ENCODE measurements at regions not wholly inside any gene's neighbourhood (a gene's known extent, or its start where the extent isn't known, plus 50 kb on each side); places are given as distances from the start of the nearest gene placed in this dataset.

DNA sequence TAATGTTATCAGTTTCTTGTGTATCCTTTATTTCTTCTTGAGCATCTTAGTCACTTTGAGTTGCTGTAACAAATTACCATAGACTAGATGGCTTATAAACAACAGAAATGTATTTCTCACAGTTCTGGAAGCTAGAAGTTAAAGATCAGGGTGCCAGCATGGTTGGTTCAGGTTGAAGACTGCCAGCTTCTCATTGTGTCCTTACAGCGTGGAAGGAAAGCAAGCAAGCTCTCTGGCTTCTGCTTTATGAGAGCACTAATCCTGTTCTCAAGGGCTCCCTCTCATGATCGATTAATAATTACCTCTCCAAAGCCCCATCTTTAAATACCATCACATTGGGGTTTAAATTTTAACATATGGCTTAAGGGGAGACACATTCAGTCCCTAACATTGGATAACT lies 497.2 kb downstream of the RAPGEF2 start:
- H4K91ac ChIP-seq (replicated peaks; ENCODE audit: insufficient read length, low read length): no peak overlapping the region
- no peak overlapping the region for H3K4me3 ChIP-seq (ENCODE audit: extremely low read depth in 1 of 4, insufficient read depth in 2 of 4, low read depth in 3 of 4, low read length in 4 of 4)
- H2BK15ac ChIP-seq (ENCODE audit: low read length): no peak overlapping the region
- H3K4me2 ChIP-seq (ENCODE audit: insufficient read depth in 1 of 2, low read depth in 2 of 2, low read length in 2 of 2): no peak overlapping the region
- H3K36me3 ChIP-seq (ENCODE audit: control insufficient read depth in 2 of 4, insufficient read depth in 4 of 4, low read length in 3 of 4): no peaks in the 10 kb centered on the region; a peak in 1 of 8 replicates
- no peak overlapping the region for H4K5ac ChIP-seq (ENCODE audit: insufficient read length, low read depth, low read length)
- H3K56ac ChIP-seq (replicated peaks; ENCODE audit: insufficient read length, low read depth, low read length): no peak overlapping the region
- H3K27ac ChIP-seq (ENCODE audit: low read depth, low read length): no peak overlapping the region
- H3K18ac ChIP-seq (ENCODE audit: extremely low read depth, low read length): no peak overlapping the region
- no peak overlapping the region for H2BK5ac ChIP-seq (ENCODE audit: low read depth, low read length)
- H4K20me1 ChIP-seq (replicated peaks in 1 of 2; ENCODE audit: control insufficient read depth in 1 of 2, insufficient read depth in 2 of 2, low read length in 2 of 2): no peaks in the 10 kb centered on the region
- no peaks in the 10 kb centered on the region for H3K23me2 ChIP-seq (ENCODE audit: low read depth, low read length)
- H2BK12ac ChIP-seq (ENCODE audit: low read depth, low read length): no peak overlapping the region
- H3K14ac ChIP-seq (ENCODE audit: insufficient read length): no peak overlapping the region
- H3K79me2 ChIP-seq (ENCODE audit: control insufficient read depth in 1 of 2, insufficient read depth in 2 of 2, low read length in 2 of 2): no peaks in the 10 kb centered on the region
- DNase-seq (ENCODE audit: low read depth in 1 of 2, low spot score in 2 of 2) (no peak), FAIRE-seq (no peak)
- no peaks in the 10 kb centered on the region for H3K27me3 ChIP-seq (replicated peaks in 1 of 4; ENCODE audit: control insufficient read depth in 3 of 4, extremely low read depth in 1 of 4, insufficient read depth in 3 of 4, low read length in 3 of 4)
- WGBS, 2 experiments (ENCODE audit: extremely low coverage in 1 of 2, insufficient coverage in 1 of 2, insufficient read length in 1 of 2, insufficient replicate concordance in 2 of 2, low coverage in 1 of 2, low lambda C conversion rate in 2 of 2, missing lambda C conversion rate in 1 of 2): 85% methylated on average over 2 of the region's 2 CpGs; no CpG with 5 or more reads in 1 of the 2 experiments
- no peak overlapping the region for H2BK20ac ChIP-seq (ENCODE audit: low read length)
- no peak overlapping the region for H3K9ac ChIP-seq (replicated peaks in 1 of 4; ENCODE audit: extremely low read depth in 1 of 4, low read depth in 3 of 4, low read length in 3 of 4)
- no peaks in the 10 kb centered on the region for H3K79me1 ChIP-seq (ENCODE audit: low read depth, low read length)
- TF ChIP-seq TBP (IDR thresholded peaks at IDR 0.05; ENCODE audit: low read depth, low read length) (no peak), USF2 (IDR thresholded peaks at IDR 0.05; ENCODE audit: low read length) (no peak), JUN (IDR thresholded peaks at IDR 0.05; ENCODE audit: low read depth, low read length) (no peak), EGR1 (IDR thresholded peaks at IDR 0.05; ENCODE audit: borderline replicate concordance, low read depth, low read length) (no peak), EZH2 (IDR thresholded peaks at IDR 0.05; ENCODE audit: low read depth, low read length, severe bottlenecking) (no peak), SP4 (IDR thresholded peaks at IDR 0.05; ENCODE audit: low read length) (no peak), MAFK (IDR thresholded peaks at IDR 0.05; ENCODE audit: low read depth, low read length) (no peak), SUZ12 (IDR thresholded peaks at IDR 0.05; ENCODE audit: low read length) (no peak), SIN3A (conservative IDR thresholded peaks at IDR 0.05 in 1 of 2, IDR thresholded peaks at IDR 0.05 in 1 of 2; ENCODE audit: low read depth in 1 of 2, low read length in 2 of 2) (no peak), CHD2 (IDR thresholded peaks at IDR 0.05; ENCODE audit: low read length) (no peak)
- no peak overlapping the region for H2BK120ac ChIP-seq (replicated peaks; ENCODE audit: low read depth, low read length)
- no peak overlapping the region for H2AFZ ChIP-seq (ENCODE audit: low read length)
- H3K4me1 ChIP-seq (replicated peaks in 1 of 4; ENCODE audit: control insufficient read depth in 3 of 4, insufficient read depth in 4 of 4, low read length in 3 of 4): peaks cover 0 to 6% (median 2%) of the 10 kb centered on the region in 4 experiments; a peak in 2 of 7 replicates
- no peak overlapping the region for H3K23ac ChIP-seq (ENCODE audit: insufficient read length)
- no peak overlapping the region for H2AK5ac ChIP-seq (ENCODE audit: low read depth, low read length)
- POLR2A ChIA-PET (ENCODE audit: partially characterized antibody): no interaction called here
- H4K8ac ChIP-seq (ENCODE audit: extremely low read depth, insufficient read depth, low read length): no peak overlapping the region
- no peak overlapping the region for H3K4ac ChIP-seq (replicated peaks; ENCODE audit: insufficient read length, low read depth, low read length)
- CTCF ChIA-PET (ENCODE audit: partially characterized antibody): interaction anchor here (0.7 kb wide), 1 partner anchor 9 kb away, joined by 3 read pairs; no protein-coding TSS in a partner anchor
- H3K9me3 ChIP-seq (ENCODE audit: insufficient read depth in 2 of 2, low read depth in 1 of 2, low read length in 1 of 2): no peaks in the 10 kb centered on the region

Data from H1 (cell line).